Coronary artery (tissue), 2 donors: ENCODE measurements at regions not wholly inside any gene's neighbourhood (a gene's known extent, or its start where the extent isn't known, plus 50 kb on each side); places are given as distances from the start of the nearest gene placed in this dataset.

Experiments used
- DNase-seq: peaks from one replicate; pipeline ENCODE4 v3.0.0-alpha.2; 2017; ENCODE audit warnings: low spot score
- H3K27ac ChIP-seq, 2 donors: fragments of 200-600 bp; sonication (generic); one replicate each; pipeline ENCODE4 v1.5.1; 2016 to 2019
- H3K4me3 ChIP-seq: fragments of 200-600 bp; sonication (generic); 2 replicates; pipeline ENCODE4 v1.5.1; 2016; ENCODE audit warnings: mild to moderate bottlenecking, moderate library complexity
- TF ChIP-seq, protein P1 (sequence below): fragments of 200-600 bp; sonication (generic); IDR thresholded peaks from one replicate; pipeline ENCODE4 v1.5.1; 2019; ENCODE audit warnings: antibody characterized with exemption

DNA sequence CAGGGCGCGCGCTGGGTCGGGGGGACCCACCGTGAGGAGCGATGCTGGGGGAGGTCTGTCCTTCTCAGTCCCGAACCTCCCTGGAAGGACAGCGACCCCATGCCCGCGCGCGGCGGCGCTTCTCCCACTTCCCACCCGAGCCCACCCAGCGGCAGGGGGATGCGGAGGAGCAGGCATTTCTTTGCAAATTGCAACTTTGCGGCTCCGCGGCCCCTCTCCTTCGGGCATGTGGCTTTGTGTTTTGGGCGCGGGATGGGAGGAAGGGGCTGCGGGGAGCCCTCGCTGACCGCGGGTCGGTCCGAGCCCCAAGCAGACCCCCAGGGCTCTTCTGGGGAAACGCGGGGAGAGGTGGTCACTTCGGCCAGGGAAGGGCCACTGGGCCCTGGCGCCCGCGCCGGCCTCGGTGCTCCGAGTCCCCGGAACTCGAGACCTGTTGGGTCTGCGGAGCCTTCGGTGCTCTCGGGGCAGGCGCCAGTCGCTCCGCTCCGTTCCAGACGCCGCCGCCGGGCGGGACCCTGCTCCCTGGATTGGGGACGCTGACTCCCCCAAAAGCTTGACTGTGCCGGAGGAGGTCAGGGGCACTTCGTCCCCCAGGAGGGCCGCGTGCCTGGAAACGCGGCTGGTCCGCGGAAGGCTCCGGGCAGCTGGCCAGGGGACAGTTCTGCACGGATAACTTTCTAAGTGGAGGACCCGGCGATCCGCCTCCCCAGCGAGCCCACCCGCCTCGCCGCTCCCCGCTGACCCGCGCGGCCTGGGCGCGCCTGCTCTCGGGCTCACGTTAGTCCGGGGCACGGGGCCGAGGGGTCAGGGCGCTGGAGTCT lies 164.2 kb upstream of the DPP6 start:
- TF ChIP-seq, protein P1, sequence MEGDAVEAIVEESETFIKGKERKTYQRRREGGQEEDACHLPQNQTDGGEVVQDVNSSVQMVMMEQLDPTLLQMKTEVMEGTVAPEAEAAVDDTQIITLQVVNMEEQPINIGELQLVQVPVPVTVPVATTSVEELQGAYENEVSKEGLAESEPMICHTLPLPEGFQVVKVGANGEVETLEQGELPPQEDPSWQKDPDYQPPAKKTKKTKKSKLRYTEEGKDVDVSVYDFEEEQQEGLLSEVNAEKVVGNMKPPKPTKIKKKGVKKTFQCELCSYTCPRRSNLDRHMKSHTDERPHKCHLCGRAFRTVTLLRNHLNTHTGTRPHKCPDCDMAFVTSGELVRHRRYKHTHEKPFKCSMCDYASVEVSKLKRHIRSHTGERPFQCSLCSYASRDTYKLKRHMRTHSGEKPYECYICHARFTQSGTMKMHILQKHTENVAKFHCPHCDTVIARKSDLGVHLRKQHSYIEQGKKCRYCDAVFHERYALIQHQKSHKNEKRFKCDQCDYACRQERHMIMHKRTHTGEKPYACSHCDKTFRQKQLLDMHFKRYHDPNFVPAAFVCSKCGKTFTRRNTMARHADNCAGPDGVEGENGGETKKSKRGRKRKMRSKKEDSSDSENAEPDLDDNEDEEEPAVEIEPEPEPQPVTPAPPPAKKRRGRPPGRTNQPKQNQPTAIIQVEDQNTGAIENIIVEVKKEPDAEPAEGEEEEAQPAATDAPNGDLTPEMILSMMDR: no peak

DNA sequence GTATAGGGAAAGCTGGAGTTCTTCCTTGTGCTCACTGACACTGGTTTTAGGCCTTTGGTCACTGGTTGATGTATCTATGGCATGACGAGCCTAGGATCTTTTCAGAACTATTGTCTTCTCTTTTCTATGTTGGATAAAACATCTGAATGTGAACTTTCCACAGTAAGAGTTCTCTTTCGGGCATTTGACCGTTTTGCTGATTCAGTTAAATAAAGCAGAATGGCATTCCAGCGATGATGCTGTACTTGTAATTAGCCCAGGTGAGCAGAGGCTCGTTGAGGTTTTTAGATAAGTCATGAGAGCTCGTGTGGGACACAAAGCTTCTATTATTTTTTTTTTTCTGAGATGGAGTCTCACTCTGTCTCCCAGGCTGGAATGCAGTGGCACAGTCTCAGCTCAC lies 160.2 kb upstream of the DPP6 start:
- no peak overlapping the region for H3K4me3 ChIP-seq
- DNase-seq: no peak
- TF ChIP-seq, protein P1: no peak

More for the DNA sequence above, 164.2 kb upstream of the DPP6 start:
- Histone ChIP-seq H3K27ac (no peak overlapping the region), H3K4me3 (peak overlapping the region; percentile 53)
- DNase-seq: no peak

DNA sequence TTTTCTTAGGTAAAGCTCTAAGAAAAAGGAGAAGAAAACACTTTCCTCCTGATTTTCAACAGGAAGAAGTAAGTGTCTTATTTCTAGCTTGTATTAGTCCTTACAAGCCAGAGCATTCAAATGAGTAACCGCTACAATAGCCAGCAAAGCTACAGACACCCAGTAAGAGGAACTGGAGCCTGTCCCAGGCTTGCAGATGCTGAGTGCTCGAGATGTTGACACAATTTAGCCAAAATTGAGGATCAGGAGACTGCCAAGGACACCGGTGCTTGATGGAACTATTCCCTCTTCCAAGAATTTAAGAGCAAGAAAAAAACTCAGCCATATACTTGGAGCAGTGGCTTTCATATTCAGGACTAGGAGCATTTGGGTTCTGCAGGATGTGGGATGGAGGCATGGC lies 149.3 kb upstream of the DPP6 start:
- Histone ChIP-seq H3K4me3 (no peak overlapping the region), H3K27ac (no peak overlapping the region)
- DNase-seq: no peak
- TF ChIP-seq, protein P1: no peak

More for the DNA sequence above, 160.2 kb upstream of the DPP6 start:
- H3K27ac ChIP-seq: no peak overlapping the region

DNA sequence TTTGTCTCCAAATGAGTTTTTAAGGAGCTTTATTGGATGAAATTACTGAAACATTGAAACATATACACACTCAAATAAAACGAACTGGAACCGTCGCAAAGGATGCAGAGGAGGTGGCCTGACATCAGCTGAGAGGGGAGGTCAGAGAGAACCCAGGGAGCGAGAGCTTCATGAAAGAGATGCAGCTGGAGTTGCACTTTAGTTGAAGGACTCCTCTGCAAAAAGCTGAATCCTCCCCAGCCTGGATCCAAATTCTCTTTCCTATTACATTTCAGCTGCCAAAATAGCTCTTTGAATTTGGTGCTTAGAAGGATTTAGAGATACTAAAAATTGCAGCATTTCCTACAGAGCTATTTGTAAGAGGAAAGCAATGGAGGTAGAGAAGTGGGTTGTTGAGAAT lies 140.0 kb upstream of the DPP6 start:
- Histone ChIP-seq H3K27ac (no peak overlapping the region), H3K4me3 (no peak overlapping the region)
- DNase-seq: no peak
- TF ChIP-seq, protein P1: no peak

DNA sequence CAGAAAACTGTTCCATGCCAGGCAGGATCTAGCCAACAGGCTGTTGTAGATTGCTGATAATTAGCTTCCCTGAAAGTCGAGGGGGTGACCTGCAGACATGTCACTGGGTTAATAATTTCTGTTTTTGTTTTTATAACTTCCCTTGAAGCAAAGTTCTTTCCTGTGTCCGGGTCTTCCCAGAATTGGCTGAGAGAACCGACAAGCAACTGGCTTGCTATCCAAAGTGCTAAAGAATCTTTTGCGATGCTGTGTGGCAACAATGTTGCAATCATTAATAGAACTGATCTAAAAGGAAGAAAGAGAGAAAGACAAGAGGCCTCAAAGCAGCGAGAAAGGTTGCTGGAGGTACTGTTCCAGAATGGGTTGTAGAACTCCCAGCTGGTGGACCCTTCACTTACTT lies 132.1 kb upstream of the DPP6 start:
- no peak for DNase-seq
- TF ChIP-seq, protein P1: no peak
- Histone ChIP-seq H3K4me3 (no peak overlapping the region), H3K27ac (no peak overlapping the region)

DNA sequence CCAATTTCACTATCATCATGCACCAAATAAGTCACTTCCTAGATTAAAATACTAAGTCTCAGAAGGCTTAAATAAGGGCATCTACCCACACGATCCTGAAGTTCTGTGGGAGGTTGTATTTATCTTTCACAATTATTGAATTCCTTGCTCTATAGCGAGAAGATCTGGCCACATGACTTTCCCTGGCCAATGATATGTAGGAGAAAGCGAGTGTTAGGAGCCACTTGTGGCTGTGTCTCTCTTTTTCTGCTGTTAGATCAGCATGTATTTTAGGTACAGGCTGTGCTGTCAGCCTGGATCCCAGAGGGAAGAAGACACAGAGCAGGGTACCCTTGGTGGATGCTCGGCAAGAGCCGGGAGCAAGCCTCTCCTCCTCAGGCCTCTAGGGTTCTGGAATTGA lies 131.3 kb upstream of the DPP6 start:
- DNase-seq: no peak
- TF ChIP-seq, protein P1: no peak
- no peak overlapping the region for H3K27ac ChIP-seq
- H3K4me3 ChIP-seq: no peak overlapping the region

DNA sequence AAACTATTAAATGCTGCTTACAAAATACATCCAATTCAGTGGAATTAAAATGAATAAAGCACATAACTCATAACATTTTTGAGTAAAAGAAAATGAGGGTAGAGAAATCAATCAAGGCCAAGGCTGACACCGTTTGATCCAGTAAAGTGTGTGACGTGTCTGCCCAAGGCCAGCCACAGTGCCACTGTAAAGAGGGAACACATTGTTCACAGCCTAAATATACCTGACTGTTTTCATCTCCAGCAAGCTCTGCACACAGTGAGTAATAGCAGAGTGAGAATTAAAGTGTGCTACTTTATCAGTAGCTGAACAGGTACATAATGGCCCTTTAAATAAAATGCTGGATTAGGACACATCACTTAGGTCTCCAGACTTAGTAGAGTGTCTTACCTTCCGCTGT lies 130.8 kb upstream of the DPP6 start:
- Histone ChIP-seq H3K27ac (no peak overlapping the region), H3K4me3 (no peak overlapping the region)
- no peak for DNase-seq
- TF ChIP-seq, protein P1: no peak
